ENCODE measurements at regions not wholly inside any gene's neighbourhood (a gene's known extent, or its start where the extent isn't known, plus 50 kb on each side); places are given as distances from the start of the nearest gene placed in this dataset.

- no peak for TF ChIP-seq CTCF (IDR thresholded peaks at IDR 0.05)
- no peak for TF ChIP-seq POLR2A (IDR thresholded peaks at IDR 0.05)
These were observed 328.8 kb upstream of the SLC14A2 start for GRCh38 chr18:45286431-45286830.

All from right lobe of liver (tissue), 4 donors.